Limb (tissue), 2 donors: ENCODE measurements at regions not wholly inside any gene's neighbourhood (a gene's known extent, or its start where the extent isn't known, plus 50 kb on each side); places are given as distances from the start of the nearest gene placed in this dataset.

ENCODE experiments used
- DNase-seq, 2 donors: peaks; one replicate each; pipeline ENCODE4 v3.0.0-alpha.2; 2016; ENCODE audit errors: extremely low spot score in 2 of 2

DNA sequence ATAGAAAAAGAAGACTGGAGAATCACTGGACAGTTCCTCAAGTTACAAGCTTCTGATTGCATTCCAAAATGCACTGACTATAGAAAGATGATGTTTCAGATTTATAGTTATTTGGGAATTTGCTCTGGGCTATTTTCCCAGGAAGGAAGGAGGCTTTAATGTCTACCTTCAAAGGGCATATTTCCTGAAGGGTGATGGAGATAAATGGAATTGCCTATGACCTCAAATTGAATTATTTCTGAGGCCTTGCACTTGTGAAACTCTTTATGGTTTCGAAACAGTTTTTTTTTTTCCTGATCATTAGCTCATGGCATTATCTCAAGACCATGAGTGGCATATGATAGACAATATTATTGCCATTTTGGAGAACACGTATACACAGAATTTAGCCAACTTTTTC lies 333.9 kb downstream of the METTL15 start:
- DNase-seq = no peak

DNA sequence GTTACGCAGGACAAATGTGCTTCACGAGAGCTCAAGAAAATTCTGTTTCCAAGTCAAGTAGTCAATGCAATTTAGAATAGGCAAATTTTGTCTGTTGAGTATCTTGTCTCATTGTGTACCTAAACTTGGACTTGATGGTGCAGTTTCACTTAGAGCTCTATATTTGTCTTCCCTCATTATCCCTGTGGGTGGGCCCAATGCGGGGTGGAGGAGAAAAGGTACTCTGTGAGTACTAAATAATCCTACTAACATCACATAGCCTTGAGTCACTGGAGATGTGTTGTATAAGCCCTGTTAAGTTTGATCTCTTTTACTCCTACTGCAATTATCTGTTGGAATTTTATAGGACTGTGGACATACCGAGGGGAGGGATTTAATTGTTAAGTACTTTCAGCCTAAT lies 331.2 kb downstream of the METTL15 start:
- no peak for DNase-seq

DNA sequence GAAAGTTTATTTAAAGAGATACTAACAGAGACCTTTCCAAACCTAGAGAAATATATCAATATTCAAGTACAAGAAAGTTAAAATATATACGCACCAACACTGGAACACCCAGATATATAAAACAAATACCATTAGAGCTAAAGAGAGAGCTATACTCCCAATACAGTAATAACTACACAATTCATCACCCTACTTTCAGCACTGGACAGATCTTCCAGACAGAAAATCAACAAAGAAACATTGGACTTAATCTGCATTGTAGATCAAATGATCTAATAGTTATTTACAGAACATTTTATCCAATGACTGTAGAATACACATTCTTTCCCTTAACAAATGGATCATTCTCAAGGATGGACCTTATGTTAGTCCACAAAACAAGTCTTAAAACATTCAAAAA lies 311.9 kb downstream of the METTL15 start:
- no peak for DNase-seq

DNA sequence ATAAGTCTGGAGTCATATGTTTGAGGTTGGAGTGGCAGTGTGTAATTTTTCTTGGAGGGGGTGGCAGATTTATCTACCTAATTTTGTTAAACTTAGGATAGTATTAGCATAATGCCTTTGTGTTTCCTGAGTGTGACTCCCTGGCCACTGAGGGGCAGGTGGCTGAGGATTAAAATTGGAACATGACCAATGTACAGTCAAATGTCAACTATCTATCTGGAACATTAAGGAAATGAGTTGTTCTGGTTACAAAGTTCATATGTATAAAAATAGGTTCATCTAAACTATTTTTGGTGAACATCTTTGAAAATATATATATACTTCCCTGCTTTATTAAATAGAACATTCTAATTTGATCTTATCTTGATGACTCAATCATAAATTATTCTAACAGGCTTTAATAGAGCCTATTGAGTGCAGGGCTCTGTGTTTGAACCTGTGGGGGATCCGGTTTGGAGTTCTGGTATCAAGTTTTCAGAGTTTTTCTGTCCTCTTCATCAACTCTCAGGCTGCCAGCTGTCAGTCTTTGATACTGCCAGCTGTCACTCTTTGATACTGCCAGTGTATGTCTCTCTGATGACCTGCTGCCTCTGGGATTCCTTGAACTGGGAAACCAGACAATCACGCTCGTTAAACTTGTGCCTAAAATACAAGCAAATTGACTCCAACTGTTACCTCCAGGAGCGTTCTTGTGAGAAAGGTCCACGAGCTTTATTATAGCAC lies 309.6 kb downstream of the METTL15 start:
- no peak for DNase-seq

DNA sequence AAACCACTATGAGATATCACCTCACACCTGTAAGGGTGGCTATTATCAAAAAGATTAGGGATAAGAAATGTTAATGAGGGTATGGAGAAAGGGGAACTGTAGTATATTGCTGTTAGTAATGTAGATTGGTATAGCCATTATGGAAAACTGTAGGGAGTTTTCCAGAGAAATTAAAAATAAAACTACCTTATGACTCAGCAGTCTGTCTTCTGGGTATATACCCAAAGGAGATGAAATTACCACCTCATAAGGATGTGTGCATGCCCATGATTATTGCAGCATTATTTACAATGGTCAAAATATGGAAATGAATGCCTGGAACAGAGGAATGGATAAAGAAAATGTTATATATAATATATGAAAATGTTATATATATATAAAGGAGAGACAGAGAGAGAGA lies 303.8 kb downstream of the METTL15 start:
- no peak for DNase-seq

DNA sequence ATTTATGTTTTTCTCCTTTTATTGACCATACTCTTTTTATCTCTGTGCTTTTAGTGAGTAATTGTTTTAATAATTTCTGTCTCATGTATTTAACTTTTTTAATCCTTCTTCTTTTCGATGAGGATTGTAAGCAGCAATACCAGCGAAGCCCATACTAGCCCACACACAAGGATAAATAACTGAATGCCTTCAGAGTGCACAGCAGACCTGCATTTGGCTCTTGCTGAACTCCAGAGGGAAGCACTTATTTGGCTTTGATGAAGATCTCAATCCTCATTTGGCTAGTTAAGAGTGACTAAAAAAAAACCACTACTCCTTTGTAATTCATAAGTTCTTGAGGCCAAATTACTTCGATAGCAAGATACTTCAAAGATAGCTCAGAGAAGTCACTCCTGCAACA lies 293.3 kb downstream of the METTL15 start:
- DNase-seq = no peak

DNA sequence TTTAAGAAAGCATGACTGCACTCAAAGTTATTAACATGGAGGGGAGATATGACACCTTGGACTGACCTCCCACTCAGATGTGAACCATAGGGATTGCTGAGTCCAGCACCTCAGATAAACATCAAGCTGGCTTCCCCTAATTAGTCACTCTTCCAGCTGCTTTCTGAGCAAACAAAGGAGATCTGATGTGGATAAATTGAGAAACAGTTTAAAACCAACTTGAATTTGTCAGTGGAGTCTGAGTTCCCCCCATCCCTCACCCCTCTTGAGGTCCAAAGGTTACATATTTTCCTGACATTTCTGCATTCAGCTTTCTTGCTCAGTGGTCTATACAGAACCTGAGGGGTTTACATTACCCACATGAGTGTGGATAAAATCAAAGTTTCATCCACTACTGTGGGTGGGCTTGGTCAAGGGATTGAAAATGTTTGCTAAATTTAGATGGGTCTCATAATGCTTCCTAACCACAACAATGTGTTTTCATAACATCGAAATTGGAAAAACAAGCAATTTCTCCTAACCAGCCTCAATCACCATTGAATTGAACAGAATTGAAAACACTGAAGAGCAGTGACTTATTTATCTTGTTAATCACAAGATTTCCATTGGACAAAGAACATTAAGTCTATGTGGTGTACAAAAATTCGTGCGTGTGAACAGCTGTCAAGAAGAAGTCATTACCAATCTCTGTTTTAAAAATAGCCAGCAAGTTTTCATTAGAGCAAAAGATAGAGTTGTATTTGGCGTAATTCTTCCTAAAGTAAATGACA lies 292.3 kb downstream of the METTL15 start:
- no peak for DNase-seq

DNA sequence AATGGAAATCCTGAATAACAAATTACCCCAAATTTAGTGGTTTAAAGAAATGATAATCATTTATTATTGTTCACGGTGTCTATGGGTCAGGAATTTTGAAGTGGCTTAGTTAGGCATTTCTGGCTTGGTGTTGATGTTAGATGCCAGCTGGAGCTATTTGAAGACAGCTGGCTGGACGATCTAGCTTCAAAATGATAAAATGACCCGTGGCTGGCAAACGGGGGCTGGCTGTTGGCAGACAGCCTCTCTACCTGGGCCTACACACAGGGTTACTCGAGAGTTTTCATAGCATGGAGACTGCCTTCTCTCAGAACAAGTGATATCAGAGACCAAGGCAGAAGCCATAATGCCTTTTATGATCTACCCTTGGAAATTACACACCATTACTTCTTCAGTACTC lies 285.2 kb downstream of the METTL15 start:
- DNase-seq = no peak

DNA sequence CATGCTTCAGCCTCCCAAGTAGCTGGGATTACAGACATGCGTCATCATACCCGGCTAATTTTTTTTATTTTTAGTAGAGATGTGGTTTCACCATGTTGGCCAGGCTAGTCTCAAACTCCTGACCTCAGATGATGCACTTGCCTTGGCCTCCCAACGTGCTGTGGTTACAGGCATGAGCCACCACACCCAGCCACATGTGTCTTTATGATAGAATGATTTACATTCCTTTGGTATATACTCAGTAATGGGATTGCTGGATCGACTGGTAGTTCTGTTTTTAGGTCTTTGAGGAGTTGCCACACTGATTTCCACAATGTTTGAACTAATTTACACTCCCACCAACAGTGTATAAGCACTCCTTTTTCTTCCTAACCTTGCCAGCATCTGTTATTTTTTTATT lies 276.2 kb downstream of the METTL15 start:
- DNase-seq = no peak

DNA sequence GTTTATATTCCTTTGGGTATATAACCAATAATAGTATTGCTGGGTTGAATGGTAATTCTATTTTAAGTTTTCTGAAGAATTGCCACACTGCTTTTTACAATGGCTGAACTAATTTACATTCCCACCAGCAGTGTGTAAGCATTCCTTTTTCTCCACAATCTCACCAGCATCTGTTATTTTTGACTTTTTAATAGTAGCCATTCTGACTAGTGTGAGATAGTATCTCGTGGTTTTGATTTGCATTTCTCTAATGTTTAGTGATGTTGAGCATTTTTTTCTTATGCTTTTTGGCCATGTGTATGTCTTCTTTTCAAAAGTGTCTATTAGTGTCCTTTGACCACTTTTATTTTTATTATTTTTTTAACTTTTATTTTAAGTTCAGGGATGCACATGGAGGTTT lies 275.3 kb downstream of the METTL15 start:
- no peak for DNase-seq
